Psoas muscle (tissue), 7 donors: ENCODE measurements at regions not wholly inside any gene's neighbourhood (a gene's known extent, or its start where the extent isn't known, plus 50 kb on each side); places are given as distances from the start of the nearest gene placed in this dataset.

Source experiments
- ATAC-seq, 4 donors: fragments of 200-7000 bp; cut with Tn5 transposase; one replicate each; pipeline ENCODE4 v1.9.1; 2020; ENCODE audit warnings: moderate library complexity in 3 of 4, mild to moderate bottlenecking in 2 of 4
- DNase-seq, 2 donors: peaks; one replicate each; pipeline ENCODE4 v3.0.0-alpha.2; 2020
- H3K27ac ChIP-seq: fragments of 200-600 bp; one replicate; pipeline ENCODE4 v1.8.0; 2022
- H3K27me3 ChIP-seq, 3 donors: fragments of 200-600 bp in 1 of 3; one replicate each; pipeline versions ENCODE4 v1.6.1 to v1.8.0; 2013 to 2022; ENCODE audit warnings: low read length in 2 of 3, mild to moderate bottlenecking in 2 of 3, moderate library complexity in 1 of 3; ENCODE audit not compliant: insufficient read depth in 3 of 3
- H3K36me3 ChIP-seq, 2 donors: fragments of 200-600 bp in 1 of 2; one replicate each; pipeline versions ENCODE4 v1.6.1 to v1.8.0; 2013 to 2022; ENCODE audit warnings: low read depth in 1 of 2, mild to moderate bottlenecking in 1 of 2, moderate library complexity in 1 of 2; ENCODE audit not compliant: insufficient read depth in 1 of 2
- H3K4me1 ChIP-seq: fragments of 200-600 bp; one replicate; pipeline ENCODE4 v1.8.0; 2022
- H3K4me3 ChIP-seq: fragments of 200-600 bp; one replicate; pipeline ENCODE4 v1.8.0; 2022; ENCODE audit warnings: mild to moderate bottlenecking
- H3K9me3 ChIP-seq: fragments of 200-600 bp; one replicate; pipeline ENCODE4 v1.8.0; 2022
- CTCF ChIP-seq: fragments of 200-600 bp; IDR thresholded peaks from one replicate; pipeline ENCODE4 v1.8.0; 2022; ENCODE audit warnings: antibody characterized with exemption
- WGBS, 3 donors: extraction: QIAGEN DNeasy Blood & Tissue Kit; methylation state at CpG; one replicate each; pipeline versions ENCODE4 v1.1.6 to v1.1.7; 2013; 5-methylcytosine and 5-hydroxymethylcytosine counted together
- intact Hi-C, 2 donors: fragments of 100-400 bp; cut with DNase I; formaldehyde crosslinking; loops; one replicate each; pipeline versions ENCODE4 v1.11.0 to v1.14.2; 2022
- donor health status: healthy with polysubstance abuse.
- donor health status: DM: no; HTN: no; CAD: no; lungs with moderate emphysema.
- donor health status: Bipolar disorder and iron deficiency.
- donor health status: healthy.
- donor health status: DM: yes; HTN: yes; CAD: no.
- donor health status: DM: no; HTN: no; CAD: no.
- donor health status: DM: yes; HTN: yes; CAD: no.

- 36 to 43% (median 42%) methylated on average over 3 of the region's 3 CpGs for WGBS, 3 donors
- H3K4me3 ChIP-seq = no peak overlapping the region
- no peak for TF ChIP-seq CTCF
- DNase-seq = no peak
- intact Hi-C loops = no loop called here
- peaks cover 13% of the 10 kb centered on the region for H3K9me3 ChIP-seq
- no peaks in the 10 kb centered on the region for H3K27me3 ChIP-seq
- no peaks in the 10 kb centered on the region for H3K4me1 ChIP-seq
- no peak for ATAC-seq
- H3K27ac ChIP-seq = no peak overlapping the region
- H3K36me3 ChIP-seq = no peaks in the 10 kb centered on the region
Measured at GRCh38 chr16:13517841-13518240, 402.1 kb upstream of the ERCC4 start.

GRCh38 chr16:13519871-13520270 lies 400.1 kb upstream of the ERCC4 start:
- Histone ChIP-seq H3K27ac (no peak overlapping the region), H3K4me1 (no peaks in the 10 kb centered on the region), H3K36me3 (no peaks in the 10 kb centered on the region), H3K9me3 (peaks cover 2% of the 10 kb centered on the region), H3K4me3 (no peak overlapping the region), H3K27me3 (no peaks in the 10 kb centered on the region)
- intact Hi-C loops = loop anchor here in 1 of 2 donors (10.0 kb wide), 1 partner anchor 55 kb away; no protein-coding TSS in a partner anchor
- DNase-seq (no peak), ATAC-seq (no peak)
- TF ChIP-seq CTCF = no peak
- WGBS, 3 donors = 53 to 62% (median 55%) methylated on average over 2 of the region's 2 CpGs

GRCh38 chr16:13521356-13521755 lies 398.6 kb upstream of the ERCC4 start:
- Histone ChIP-seq H3K36me3 (no peaks in the 10 kb centered on the region), H3K9me3 (no peaks in the 10 kb centered on the region), H3K4me3 (no peak overlapping the region), H3K4me1 (no peaks in the 10 kb centered on the region), H3K27ac (no peak overlapping the region), H3K27me3 (no peaks in the 10 kb centered on the region)
- ATAC-seq = no peak
- intact Hi-C loops = loop anchor here in 1 of 2 donors (10.0 kb wide), 1 partner anchor 57 kb away; no protein-coding TSS in a partner anchor
- no peak for DNase-seq
- 47 to 51% (median 48%) methylated on average over 2 of the region's 2 CpGs for WGBS, 3 donors
- TF ChIP-seq CTCF = no peak

- WGBS, 3 donors = 80 to 88% (median 84%) methylated on average over 7 of the region's 7 CpGs
- Histone ChIP-seq H3K27me3 (no peaks in the 10 kb centered on the region), H3K36me3 (no peaks in the 10 kb centered on the region), H3K4me3 (no peak overlapping the region), H3K4me1 (no peaks in the 10 kb centered on the region), H3K27ac (no peak overlapping the region), H3K9me3 (no peaks in the 10 kb centered on the region)
- no peak for DNase-seq
- no peak for ATAC-seq
- intact Hi-C loops = loop anchor here in 1 of 2 donors (10.0 kb wide), 1 partner anchor 63 kb away; no protein-coding TSS in a partner anchor
- TF ChIP-seq CTCF = no peak
Measured at GRCh38 chr16:13527332-13527731, 392.6 kb upstream of the ERCC4 start.

GRCh38 chr16:13528691-13529090 lies 391.3 kb upstream of the ERCC4 start:
- no peaks in the 10 kb centered on the region for H3K36me3 ChIP-seq
- no peak overlapping the region for H3K4me3 ChIP-seq
- H3K27me3 ChIP-seq = no peaks in the 10 kb centered on the region
- ATAC-seq (no peak), DNase-seq (no peak)
- WGBS, 3 donors = 66 to 77% (median 73%) methylated on average over 3 of the region's 3 CpGs
- no peaks in the 10 kb centered on the region for H3K4me1 ChIP-seq
- no peak overlapping the region for H3K27ac ChIP-seq
- no peaks in the 10 kb centered on the region for H3K9me3 ChIP-seq
- TF ChIP-seq CTCF = no peak
- intact Hi-C loops = loop anchor here in 1 of 2 donors (10.0 kb wide), 1 partner anchor 64 kb away; no protein-coding TSS in a partner anchor
